ENCODE measurements at regions not wholly inside any gene's neighbourhood (a gene's known extent, or its start where the extent isn't known, plus 50 kb on each side); places are given as distances from the start of the nearest gene placed in this dataset.

GRCh38 chr10:8310930-8311329 is 256.4 kb downstream of the GATA3 start:
- Histone ChIP-seq H3K27ac (no peak overlapping the region), H3K4me3 (no peak overlapping the region), H3K36me3 (no peaks in the 10 kb centered on the region), H3K27me3 (no peaks in the 10 kb centered on the region), H3K9me3 (ENCODE audit: low read depth) (no peaks in the 10 kb centered on the region), H2AFZ (replicated peaks) (no peak overlapping the region), H3K79me2 (ENCODE audit: low read depth) (no peaks in the 10 kb centered on the region), H3K4me1 (peaks cover 10% of the 10 kb centered on the region), H3K4me2 (no peak overlapping the region), H3F3A (ENCODE audit: low read depth) (no peaks in the 10 kb centered on the region), H3K9ac (no peak overlapping the region), H4K20me1 (ENCODE audit: low read depth) (no peaks in the 10 kb centered on the region)
- Mint-ChIP-seq H3K27me3 (ENCODE audit: insufficient read depth, low read depth) (no peaks in the 10 kb centered on the region), H3K9me3 (no peaks in the 10 kb centered on the region), H3K27ac (no peak overlapping the region), H3K4me1 (peaks cover 12% of the 10 kb centered on the region), H3K36me3 (no peaks in the 10 kb centered on the region), H3K4me3 (no peak overlapping the region)
- TF ChIP-seq EZH2phosphoT487 (IDR thresholded peaks at IDR 0.05) = no peak
- TF ChIP-seq EZH2 (IDR thresholded peaks at IDR 0.05) = no peak
- TF ChIP-seq, protein P1, sequence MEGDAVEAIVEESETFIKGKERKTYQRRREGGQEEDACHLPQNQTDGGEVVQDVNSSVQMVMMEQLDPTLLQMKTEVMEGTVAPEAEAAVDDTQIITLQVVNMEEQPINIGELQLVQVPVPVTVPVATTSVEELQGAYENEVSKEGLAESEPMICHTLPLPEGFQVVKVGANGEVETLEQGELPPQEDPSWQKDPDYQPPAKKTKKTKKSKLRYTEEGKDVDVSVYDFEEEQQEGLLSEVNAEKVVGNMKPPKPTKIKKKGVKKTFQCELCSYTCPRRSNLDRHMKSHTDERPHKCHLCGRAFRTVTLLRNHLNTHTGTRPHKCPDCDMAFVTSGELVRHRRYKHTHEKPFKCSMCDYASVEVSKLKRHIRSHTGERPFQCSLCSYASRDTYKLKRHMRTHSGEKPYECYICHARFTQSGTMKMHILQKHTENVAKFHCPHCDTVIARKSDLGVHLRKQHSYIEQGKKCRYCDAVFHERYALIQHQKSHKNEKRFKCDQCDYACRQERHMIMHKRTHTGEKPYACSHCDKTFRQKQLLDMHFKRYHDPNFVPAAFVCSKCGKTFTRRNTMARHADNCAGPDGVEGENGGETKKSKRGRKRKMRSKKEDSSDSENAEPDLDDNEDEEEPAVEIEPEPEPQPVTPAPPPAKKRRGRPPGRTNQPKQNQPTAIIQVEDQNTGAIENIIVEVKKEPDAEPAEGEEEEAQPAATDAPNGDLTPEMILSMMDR (IDR thresholded peaks at IDR 0.05) = no peak
- DNase-seq (ENCODE audit: low spot score) = no peak

DNA sequence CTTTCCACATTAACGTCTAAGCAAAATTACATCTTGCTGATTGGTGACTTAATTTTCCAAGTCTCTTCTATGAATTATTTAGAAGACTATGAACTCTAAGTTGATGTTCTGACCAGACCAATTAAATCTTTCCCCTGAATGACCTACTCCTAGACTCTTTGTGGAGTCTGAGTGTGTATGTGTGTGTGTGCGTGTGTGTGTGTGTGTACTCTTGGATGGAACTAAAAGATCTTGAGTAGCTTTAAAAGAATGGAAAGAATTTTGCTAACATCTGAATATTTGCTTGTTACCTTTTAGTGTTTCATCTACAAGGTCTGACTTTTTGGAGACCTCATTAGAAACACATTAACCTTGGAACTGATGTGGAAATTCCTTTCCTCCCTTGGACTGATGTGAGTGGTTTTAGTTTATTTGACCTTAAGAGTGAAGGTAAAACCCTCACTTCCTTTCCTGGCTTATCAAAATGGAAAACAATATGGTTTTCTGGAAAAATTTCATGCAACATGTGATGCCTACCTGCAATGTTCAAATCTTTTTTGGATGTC is 257.1 kb downstream of the GATA3 start:
- Histone ChIP-seq H3K4me1 (peaks cover 10% of the 10 kb centered on the region), H3K9me3 (ENCODE audit: low read depth) (no peaks in the 10 kb centered on the region), H4K20me1 (ENCODE audit: low read depth) (no peaks in the 10 kb centered on the region), H3K4me2 (no peak overlapping the region), H3K79me2 (ENCODE audit: low read depth) (no peaks in the 10 kb centered on the region), H3K4me3 (no peak overlapping the region), H3K27ac (no peak overlapping the region), H3K36me3 (no peaks in the 10 kb centered on the region), H3K27me3 (no peaks in the 10 kb centered on the region), H3K9ac (no peak overlapping the region), H2AFZ (replicated peaks) (no peak overlapping the region), H3F3A (ENCODE audit: low read depth) (no peaks in the 10 kb centered on the region)
- H3K9me3 Mint-ChIP-seq = no peaks in the 10 kb centered on the region
- DNase-seq (ENCODE audit: low spot score) = no peak
- no peaks in the 10 kb centered on the region for H3K27me3 Mint-ChIP-seq (ENCODE audit: insufficient read depth, low read depth)
- H3K4me3 Mint-ChIP-seq = no peak overlapping the region
- H3K36me3 Mint-ChIP-seq = no peaks in the 10 kb centered on the region
- TF ChIP-seq, protein P1 (IDR thresholded peaks at IDR 0.05) = no peak
- H3K27ac Mint-ChIP-seq = no peak overlapping the region
- peaks cover 7% of the 10 kb centered on the region for H3K4me1 Mint-ChIP-seq

- no peaks in the 10 kb centered on the region for H3K27me3 Mint-ChIP-seq (ENCODE audit: insufficient read depth, low read depth)
- H3K9ac ChIP-seq = no peak overlapping the region
- H3K27me3 ChIP-seq = no peaks in the 10 kb centered on the region
- H3K27ac Mint-ChIP-seq = no peak overlapping the region
- no peak overlapping the region for H3K4me3 ChIP-seq
- H3K36me3 Mint-ChIP-seq = no peaks in the 10 kb centered on the region
- no peak overlapping the region for H2AFZ ChIP-seq (replicated peaks)
- H3K4me2 ChIP-seq = no peak overlapping the region
- no peak overlapping the region for H3K27ac ChIP-seq
- DNase-seq (ENCODE audit: low spot score) = no peak
- TF ChIP-seq EZH2 (IDR thresholded peaks at IDR 0.05) (no peak), EZH2phosphoT487 (IDR thresholded peaks at IDR 0.05) (no peak)
- TF ChIP-seq, protein P1 (IDR thresholded peaks at IDR 0.05) = no peak
- H3K4me1 Mint-ChIP-seq = peaks cover 2% of the 10 kb centered on the region
- H3F3A ChIP-seq (ENCODE audit: low read depth) = no peaks in the 10 kb centered on the region
- no peaks in the 10 kb centered on the region for H3K79me2 ChIP-seq (ENCODE audit: low read depth)
- H3K36me3 ChIP-seq = no peaks in the 10 kb centered on the region
- H3K4me1 ChIP-seq = peaks cover 10% of the 10 kb centered on the region
- no peak overlapping the region for H3K4me3 Mint-ChIP-seq
- H4K20me1 ChIP-seq (ENCODE audit: low read depth) = no peaks in the 10 kb centered on the region
- H3K9me3 Mint-ChIP-seq = no peaks in the 10 kb centered on the region
- H3K9me3 ChIP-seq (ENCODE audit: low read depth) = no peaks in the 10 kb centered on the region
Measured at GRCh38 chr10:8312079-8312478, 257.6 kb downstream of the GATA3 start.

Data from neural progenitor cell (in vitro differentiated cells).